Activated CD8-positive, alpha-beta T cell treated with anti-CD3 and anti-CD28 coated beads for 36 hours (primary cell): ENCODE measurements at regions not wholly inside any gene's neighbourhood (a gene's known extent, or its start where the extent isn't known, plus 50 kb on each side); places are given as distances from the start of the nearest gene placed in this dataset.

ENCODE experiments used
- ATAC-seq: fragments of 200-7000 bp; cut with Tn5 transposase; one replicate; pipeline ENCODE4 v1.10.0; 2021; ENCODE audit warnings: mild to moderate bottlenecking, moderate library complexity
- CTCF ChIA-PET: fragments of 350-600 bp; sonication (Branson Sonifier 250); formaldehyde crosslinking; loops from one replicate; lab custom pipeline; 2021; ENCODE audit warnings: antibody characterized with exemption; lab: Charles Lee
- POLR2A ChIA-PET: fragments of 350-600 bp; sonication (Branson Sonifier 250); formaldehyde crosslinking; loops from one replicate; lab custom pipeline; 2021; ENCODE audit warnings: antibody characterized with exemption; lab: Charles Lee
- DNase-seq: peaks from one replicate; pipeline ENCODE4 v3.0.0-alpha.2; 2020
- H3K27ac Mint-ChIP-seq: one replicate; pipeline ENCODE4 v1.8.0; 2021; ENCODE audit warnings: mild to moderate bottlenecking, mixed read lengths
- H3K27me3 Mint-ChIP-seq: one replicate; pipeline ENCODE4 v1.8.0; 2021; ENCODE audit warnings: mixed read lengths
- H3K36me3 Mint-ChIP-seq: one replicate; pipeline ENCODE4 v1.8.0; 2021; ENCODE audit warnings: low read depth, mixed read lengths
- H3K4me1 Mint-ChIP-seq: one replicate; pipeline ENCODE4 v1.8.0; 2021; ENCODE audit warnings: low read depth, mixed read lengths
- H3K4me3 Mint-ChIP-seq: one replicate; pipeline ENCODE4 v1.8.0; 2021; ENCODE audit warnings: mild to moderate bottlenecking, moderate library complexity, mixed read lengths
- H3K9me3 Mint-ChIP-seq: one replicate; pipeline ENCODE4 v1.8.0; 2021; ENCODE audit warnings: mixed read lengths
- intact Hi-C: fragments of 100-400 bp; cut with micrococcal nuclease; formaldehyde crosslinking; loops from one replicate; pipeline ENCODE4 v1.10.0; 2022
- TF ChIP-seq, protein P1 (sequence below): fragments of 200-600 bp; IDR thresholded peaks from one replicate; pipeline ENCODE4 v1.8.0; 2022; ENCODE audit warnings: antibody characterized with exemption, mild to moderate bottlenecking

DNA sequence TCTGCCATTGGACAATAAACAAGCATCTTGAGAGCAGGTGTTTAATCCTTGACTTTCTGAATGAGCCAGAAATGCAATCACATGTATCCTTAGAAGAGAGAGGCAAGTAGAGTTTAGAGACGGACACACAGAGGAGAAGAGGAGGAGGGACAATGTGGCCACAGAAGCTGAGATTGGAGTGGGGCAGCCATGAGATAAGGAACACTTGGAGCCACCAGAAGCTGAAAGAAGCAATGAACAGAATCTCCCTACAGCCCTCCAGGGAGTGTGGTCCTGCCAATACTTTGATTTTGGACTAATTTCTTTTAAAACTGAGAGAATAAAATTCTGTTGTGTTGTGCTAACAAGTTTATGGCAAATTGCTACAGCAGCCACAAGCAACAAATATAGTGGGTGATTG is 141.0 kb downstream of the ATP6V1G3 start:
- TF ChIP-seq, protein P1, sequence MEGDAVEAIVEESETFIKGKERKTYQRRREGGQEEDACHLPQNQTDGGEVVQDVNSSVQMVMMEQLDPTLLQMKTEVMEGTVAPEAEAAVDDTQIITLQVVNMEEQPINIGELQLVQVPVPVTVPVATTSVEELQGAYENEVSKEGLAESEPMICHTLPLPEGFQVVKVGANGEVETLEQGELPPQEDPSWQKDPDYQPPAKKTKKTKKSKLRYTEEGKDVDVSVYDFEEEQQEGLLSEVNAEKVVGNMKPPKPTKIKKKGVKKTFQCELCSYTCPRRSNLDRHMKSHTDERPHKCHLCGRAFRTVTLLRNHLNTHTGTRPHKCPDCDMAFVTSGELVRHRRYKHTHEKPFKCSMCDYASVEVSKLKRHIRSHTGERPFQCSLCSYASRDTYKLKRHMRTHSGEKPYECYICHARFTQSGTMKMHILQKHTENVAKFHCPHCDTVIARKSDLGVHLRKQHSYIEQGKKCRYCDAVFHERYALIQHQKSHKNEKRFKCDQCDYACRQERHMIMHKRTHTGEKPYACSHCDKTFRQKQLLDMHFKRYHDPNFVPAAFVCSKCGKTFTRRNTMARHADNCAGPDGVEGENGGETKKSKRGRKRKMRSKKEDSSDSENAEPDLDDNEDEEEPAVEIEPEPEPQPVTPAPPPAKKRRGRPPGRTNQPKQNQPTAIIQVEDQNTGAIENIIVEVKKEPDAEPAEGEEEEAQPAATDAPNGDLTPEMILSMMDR = no peak
- no peaks in the 10 kb centered on the region for H3K27me3 Mint-ChIP-seq
- H3K27ac Mint-ChIP-seq = no peak overlapping the region
- ChIA-PET POLR2A (no interaction called here), CTCF (no interaction called here)
- H3K9me3 Mint-ChIP-seq = no peaks in the 10 kb centered on the region
- DNase-seq = no peak
- no peak overlapping the region for H3K4me3 Mint-ChIP-seq
- no peaks in the 10 kb centered on the region for H3K4me1 Mint-ChIP-seq
- H3K36me3 Mint-ChIP-seq = no peaks in the 10 kb centered on the region
- intact Hi-C loops = no loop called here
- no peak for ATAC-seq

DNA sequence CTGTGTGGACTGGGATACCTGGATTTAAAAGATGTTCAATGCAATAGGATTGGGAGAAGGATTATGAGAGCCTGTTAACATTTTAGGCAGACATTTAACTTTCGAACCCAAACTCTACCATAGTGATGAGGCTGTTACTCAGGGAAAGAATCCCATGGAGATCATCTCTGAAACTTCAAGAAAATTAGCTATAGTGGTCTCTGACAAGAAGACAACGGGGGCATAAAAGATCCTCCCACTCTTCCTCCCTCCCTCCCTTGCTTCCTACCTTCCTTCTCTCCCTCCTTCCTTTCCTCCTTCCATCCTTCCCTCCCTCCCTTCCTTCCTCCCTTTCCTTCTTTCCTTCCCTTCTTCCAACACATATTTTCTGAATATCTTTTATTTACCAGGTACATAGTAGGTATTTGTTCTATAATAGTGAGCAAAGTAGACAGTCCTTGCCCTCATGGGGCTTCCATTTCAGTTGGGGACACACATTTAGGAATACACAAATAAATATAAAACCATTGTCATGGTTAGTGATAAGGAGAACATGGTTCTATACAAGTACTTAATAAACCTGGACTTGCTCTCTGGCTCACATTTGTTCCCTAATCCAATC is 143.2 kb downstream of the ATP6V1G3 start:
- Mint-ChIP-seq H3K36me3 (no peaks in the 10 kb centered on the region), H3K9me3 (no peaks in the 10 kb centered on the region), H3K27ac (no peak overlapping the region), H3K4me1 (no peaks in the 10 kb centered on the region), H3K4me3 (no peak overlapping the region), H3K27me3 (no peaks in the 10 kb centered on the region)
- ChIA-PET CTCF (no interaction called here), POLR2A (interaction anchor here (0.6 kb wide), 1 partner anchor 658 kb away, joined by 3 read pairs; no protein-coding TSS in a partner anchor)
- ATAC-seq (no peak), DNase-seq (no peak)
- intact Hi-C loops = no loop called here
- TF ChIP-seq, protein P1 = no peak

DNA sequence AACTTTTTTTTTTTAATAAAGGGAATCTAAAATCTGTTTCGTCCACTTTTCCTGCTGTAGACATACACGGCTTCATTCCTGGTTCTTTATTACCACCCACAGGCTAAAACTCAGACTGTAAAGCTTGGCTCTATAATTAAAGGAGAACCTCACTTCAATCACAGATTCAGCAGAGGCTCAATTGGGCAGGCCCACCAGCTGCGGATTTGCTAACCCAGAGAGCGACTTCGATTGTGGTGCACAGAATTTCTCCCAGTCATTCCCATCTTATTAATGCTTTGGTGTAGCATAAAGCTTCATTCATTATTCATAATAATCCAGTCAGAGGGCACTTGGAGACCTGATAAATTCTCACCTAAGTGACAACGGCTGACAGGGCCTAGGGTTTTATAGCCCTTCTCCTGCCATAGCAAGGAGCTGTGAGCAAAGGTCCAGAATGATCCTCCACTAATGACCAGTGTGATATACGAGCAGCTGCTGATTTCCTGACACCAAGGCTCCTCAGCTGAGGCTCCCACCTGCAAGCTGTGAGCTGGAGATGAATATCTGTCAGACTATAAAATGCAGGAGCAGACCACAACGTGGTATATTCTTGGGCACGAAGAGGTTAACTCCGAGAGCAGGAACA is 149.0 kb downstream of the ATP6V1G3 start:
- intact Hi-C loops = no loop called here
- Mint-ChIP-seq H3K36me3 (no peaks in the 10 kb centered on the region), H3K27ac (no peak overlapping the region), H3K4me3 (no peak overlapping the region), H3K9me3 (no peaks in the 10 kb centered on the region), H3K27me3 (peaks cover 3% of the 10 kb centered on the region), H3K4me1 (no peaks in the 10 kb centered on the region)
- TF ChIP-seq, protein P1 = no peak
- no peak for ATAC-seq
- POLR2A ChIA-PET = no interaction called here
- DNase-seq = no peak
- CTCF ChIA-PET = interaction anchor here (1.0 to 1.5 kb wide), 2 partner anchors 9 to 12 kb away, joined by 3 to 4 read pairs; no protein-coding TSS in a partner anchor

DNA sequence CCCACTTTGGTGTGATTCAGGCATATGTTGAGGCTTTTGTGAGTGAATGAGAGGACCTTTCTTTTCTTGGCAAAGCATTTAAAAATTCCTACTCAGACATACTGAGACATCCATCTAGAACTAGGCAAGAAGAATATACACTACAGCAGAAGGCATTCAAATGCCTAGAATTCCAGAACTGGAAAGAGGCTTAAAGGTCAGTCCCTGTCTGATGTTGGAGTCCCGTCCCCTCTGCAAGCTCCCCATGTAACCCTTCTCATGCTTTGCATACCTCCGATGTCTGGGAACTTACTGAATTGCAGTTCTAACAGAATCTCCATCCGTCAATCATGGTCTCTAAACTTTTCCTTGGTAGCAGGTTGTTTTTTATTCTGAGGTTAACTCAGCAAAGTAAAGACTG is 152.9 kb downstream of the ATP6V1G3 start:
- POLR2A ChIA-PET = no interaction called here
- H3K27ac Mint-ChIP-seq = no peak overlapping the region
- no peak for DNase-seq
- no peaks in the 10 kb centered on the region for H3K9me3 Mint-ChIP-seq
- no peaks in the 10 kb centered on the region for H3K36me3 Mint-ChIP-seq
- no peak overlapping the region for H3K4me3 Mint-ChIP-seq
- TF ChIP-seq, protein P1 = no peak
- no peak for ATAC-seq
- CTCF ChIA-PET = no interaction called here
- intact Hi-C loops = no loop called here
- H3K27me3 Mint-ChIP-seq = peaks cover 3% of the 10 kb centered on the region
- no peaks in the 10 kb centered on the region for H3K4me1 Mint-ChIP-seq

DNA sequence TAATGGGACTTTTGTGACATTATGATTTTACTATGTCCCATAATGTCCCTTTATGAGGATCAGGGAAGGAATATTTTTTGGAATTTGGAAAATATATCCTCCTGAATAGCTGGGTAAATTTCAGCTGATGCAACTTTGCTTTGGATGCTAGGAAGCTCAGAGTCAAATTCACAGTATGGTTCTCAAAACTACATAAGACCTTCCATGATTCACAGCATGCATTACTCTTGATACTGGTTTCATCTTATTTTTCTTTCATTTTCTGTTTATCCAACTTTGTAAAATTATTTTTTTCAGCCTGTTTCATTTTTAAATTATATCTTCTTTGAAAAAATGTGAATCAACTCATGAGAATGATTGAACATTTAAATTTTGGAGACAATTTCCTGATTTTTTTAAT is 160.2 kb downstream of the ATP6V1G3 start:
- H3K27me3 Mint-ChIP-seq = no peaks in the 10 kb centered on the region
- H3K36me3 Mint-ChIP-seq = peaks cover 4% of the 10 kb centered on the region
- ATAC-seq (peak; percentile 37), DNase-seq (no peak)
- H3K4me1 Mint-ChIP-seq = peaks cover 28% of the 10 kb centered on the region
- POLR2A ChIA-PET = interaction anchor here (0.5 kb wide), 2 partner anchors 222 to 383 kb away, joined by 3 read pairs; no protein-coding TSS in a partner anchor
- peaks cover 11% of the 10 kb centered on the region for H3K9me3 Mint-ChIP-seq
- no peak overlapping the region for H3K4me3 Mint-ChIP-seq
- CTCF ChIA-PET = no interaction called here
- TF ChIP-seq, protein P1 = no peak
- intact Hi-C loops = no loop called here
- no peak overlapping the region for H3K27ac Mint-ChIP-seq
